ENCODE measurements at regions not wholly inside any gene's neighbourhood (a gene's known extent, or its start where the extent isn't known, plus 50 kb on each side); places are given as distances from the start of the nearest gene placed in this dataset.
"Not testable (repeated sequence)": the region's sequence is repeated elsewhere in the genome, so short reads cannot be mapped to it uniquely, and the experiment has no call there.

DNA sequence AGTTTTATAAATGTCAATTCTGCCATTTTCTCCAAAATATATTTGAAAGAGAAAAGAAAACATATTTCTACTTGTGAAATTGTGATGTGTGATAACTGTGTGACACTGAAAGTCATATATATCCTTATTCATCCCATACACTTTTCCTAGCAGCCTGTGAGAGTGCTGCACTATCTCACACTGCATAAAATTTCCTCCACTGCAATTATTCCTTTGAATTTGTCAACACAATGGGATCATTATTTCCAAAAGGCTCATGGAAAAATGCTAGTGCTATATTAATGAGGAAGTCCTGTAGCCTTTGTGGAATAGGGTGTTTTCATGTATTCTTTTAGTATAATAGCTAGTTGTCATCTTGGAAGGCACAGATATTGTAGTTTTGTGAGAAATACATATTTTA lies 504.1 kb downstream of the RPL10L start:
- DNase-seq = no peak

DNA sequence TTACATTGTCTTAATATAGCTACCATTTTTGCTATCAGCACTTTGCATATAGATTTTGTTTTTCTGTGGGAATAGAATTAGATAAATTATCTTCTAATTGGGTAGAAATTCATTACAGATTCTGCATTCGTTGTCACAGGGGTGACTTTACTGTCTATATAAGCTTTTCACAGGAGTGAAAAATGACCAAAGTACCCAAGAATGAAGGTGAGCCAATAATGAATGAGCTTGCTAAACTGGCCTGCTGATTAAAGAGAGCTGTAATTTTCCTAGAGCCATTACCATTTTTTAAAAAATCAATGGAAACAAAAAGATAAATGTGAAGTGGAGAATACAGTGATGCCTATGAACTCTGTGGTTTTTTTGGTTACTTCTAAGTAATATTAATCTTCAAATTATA lies 504.6 kb downstream of the RPL10L start:
- DNase-seq = no peak

DNA sequence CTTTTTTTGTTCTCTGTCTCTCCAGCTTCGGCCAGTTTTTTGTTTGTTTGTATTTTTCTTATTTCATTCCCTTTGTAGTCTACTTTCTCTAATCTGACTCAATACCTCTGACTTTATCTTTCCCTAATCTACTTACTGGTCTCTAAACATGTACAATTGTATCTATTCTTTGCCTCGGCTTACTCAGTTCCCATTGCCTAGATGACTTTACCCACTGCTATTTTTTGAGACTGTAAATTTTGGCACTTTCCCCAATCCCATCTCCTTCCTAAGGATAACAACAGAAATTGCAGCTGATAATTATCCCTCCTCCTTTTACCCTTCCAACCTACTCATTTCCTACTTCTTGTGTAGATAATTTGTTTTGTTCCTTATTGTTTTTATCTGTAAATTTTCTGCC lies 511.1 kb downstream of the RPL10L start:
- no peak for DNase-seq

DNA sequence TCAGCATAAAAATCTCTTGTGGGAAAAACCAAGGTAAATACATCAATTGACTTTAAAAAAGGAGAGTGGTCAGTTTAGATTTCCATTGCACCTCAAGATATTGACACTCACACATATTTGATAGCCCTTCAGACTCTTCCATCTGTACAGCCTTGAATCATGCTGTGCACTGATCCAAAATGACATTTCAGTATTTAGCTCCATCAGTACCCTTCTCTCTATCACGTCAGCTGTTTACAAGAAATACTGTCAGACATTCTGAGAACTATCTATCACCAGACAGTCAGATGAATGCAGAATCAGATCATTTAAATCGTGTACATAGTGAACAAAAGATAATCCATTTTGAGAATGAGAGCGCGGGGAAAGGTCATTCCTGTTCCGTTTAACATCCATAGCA lies 511.9 kb downstream of the RPL10L start:
- no peak for DNase-seq

DNA sequence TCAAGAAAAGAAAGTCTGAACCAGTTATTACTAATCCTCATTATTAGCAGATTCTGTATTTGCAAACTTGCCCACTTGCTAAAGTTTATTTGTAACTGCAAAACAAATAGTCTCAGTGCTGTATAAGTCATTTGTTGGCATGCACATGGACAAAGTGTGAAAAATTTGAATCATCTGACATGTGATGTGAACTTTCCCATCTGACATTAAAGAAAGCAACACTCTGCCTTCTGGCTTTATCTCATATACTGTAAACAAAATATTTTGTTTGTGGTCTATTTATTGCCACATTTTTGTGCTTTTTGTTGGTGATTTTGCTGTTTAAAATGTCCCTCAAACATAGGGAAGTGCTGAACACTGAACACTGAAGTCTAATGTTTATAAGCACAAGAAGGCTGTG lies 513.8 kb downstream of the RPL10L start:
- DNase-seq = no peak

DNA sequence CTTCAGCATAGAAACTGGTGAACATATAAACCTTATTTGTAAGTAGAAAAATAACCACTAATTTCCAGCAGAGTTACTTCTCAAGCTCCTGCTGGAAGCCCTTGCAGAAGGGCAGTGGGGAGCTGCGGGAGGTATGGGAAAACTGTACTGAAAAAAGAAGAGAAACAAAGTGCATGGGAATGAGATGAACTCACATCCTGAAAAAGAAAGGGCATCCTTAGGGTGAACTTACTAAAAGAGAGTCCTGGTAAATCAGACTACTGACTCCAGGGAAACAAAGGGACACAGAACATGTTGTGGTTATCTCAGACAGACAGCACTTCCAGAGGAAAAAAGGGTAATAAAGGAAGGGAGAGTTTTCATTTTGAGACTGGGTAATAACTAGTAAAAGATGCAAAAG lies 515.1 kb downstream of the RPL10L start:
- no peak for DNase-seq

DNA sequence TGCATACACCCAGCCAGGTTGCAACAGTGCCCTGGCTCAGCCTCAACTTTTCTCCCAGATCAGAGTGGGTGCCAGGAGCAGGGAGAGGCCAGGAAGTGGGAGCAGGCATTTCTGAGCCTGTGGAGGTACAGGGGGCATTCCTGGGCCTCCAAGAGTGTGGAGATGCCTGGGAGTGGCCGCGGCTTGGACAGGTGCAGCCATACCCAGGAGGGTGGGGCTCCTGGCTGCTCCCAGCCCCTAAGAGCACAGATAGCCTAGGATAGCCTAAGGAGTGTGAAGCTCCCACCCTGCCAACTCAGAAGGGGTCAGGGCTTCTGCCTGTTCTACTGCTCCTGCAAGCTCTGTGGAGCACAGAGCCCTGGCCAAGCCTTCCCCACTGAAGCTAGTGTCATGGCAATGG lies 543.4 kb downstream of the RPL10L start:
- DNase-seq = no peak

DNA sequence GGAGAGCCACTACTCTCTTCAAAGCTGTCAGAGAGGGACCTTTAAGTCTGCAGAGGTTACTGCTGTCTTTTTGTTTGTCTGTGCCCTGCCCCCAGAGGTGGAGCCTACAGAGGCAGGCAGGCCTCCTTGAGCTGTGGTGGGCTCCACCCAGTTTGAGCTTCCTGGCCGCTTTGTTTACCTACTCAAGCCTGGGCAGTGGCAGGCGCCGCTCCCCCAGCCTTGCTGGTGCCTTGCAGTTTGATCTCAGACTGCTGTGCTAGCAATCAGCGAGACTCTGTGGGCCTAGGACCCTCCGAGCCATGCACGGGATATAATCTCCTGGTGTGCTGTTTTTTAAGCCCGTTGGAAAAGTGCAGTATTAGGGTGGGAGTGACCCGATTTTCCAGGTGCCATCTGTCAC lies 550.7 kb downstream of the RPL10L start:
- not testable (repeated sequence) for DNase-seq

DNA sequence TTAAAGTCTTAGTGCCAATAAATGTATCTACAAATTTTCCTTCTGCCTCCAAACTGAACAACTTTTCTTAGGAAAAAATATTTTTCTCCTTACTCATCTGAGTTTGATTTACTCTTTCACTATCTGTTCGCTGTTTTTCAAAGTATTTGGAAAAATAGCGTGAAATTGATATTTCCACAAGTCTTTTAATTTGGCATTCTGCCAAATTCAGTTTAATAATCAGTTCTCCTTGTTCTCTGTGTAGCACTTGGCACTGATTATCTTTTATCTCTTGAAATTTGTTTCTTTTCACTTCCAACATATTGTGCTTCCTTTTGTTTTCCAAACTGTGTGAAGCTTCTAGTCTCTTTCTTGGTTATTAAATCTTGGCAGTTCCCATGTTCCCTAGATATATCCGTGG lies 559.8 kb downstream of the RPL10L start:
- DNase-seq = no peak

DNA sequence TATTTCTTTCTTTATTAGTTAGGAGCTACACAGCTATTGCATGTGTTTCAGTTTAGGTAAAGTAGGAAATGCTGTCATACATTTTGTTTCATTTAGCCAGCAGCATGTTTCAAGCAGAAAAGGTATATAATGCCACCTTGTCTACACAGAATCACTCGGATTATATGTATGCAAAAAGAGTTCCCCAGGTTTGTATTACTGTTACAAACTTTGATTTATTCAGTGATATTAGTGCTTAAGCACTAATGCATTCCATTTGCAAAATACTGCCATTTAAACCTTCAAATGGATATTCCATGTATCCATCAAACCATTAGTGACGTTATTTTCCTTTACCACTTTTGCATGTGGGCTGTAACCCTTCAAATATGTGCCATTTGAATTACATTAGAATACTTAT lies 564.0 kb downstream of the RPL10L start:
- DNase-seq = no peak

DNA sequence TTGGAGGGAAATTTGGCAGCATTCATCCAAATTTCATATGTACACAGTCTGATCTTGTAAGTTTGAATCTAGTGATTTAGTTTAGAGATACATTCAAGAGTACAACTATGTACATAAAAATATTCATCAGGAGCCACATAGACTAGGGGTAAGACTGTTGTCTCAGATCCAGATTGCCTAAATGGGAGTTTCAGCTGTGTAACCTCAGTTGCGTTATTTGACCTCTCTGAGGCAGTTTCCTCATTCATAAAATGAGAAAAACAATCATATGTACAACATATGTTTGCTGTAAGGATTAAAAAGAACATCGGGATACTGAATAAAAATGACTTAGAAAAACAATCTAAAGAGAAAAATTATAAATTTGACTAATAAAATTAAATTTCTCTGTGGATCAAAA lies 577.5 kb downstream of the RPL10L start:
- no peak for DNase-seq

DNA sequence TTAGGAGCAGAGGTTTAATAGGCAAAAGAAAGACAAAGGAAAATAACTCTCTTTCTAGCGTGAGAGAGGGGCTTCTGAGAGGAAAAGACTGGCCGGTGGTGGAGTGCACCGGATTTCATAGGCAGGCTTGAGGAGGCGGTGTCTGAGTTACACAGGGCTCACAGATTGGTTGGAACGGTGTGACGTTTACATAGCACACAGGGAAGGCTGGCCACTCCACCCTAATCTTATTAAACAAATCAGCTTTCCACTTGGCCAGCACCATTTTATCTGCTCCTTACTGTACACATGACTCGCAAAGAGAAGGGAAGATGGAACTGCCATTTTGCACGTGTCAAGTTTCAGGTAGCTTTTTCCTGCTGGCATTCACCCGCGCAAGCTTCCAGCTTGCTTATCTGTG lies 587.7 kb downstream of the RPL10L start:
- DNase-seq = no peak

DNA sequence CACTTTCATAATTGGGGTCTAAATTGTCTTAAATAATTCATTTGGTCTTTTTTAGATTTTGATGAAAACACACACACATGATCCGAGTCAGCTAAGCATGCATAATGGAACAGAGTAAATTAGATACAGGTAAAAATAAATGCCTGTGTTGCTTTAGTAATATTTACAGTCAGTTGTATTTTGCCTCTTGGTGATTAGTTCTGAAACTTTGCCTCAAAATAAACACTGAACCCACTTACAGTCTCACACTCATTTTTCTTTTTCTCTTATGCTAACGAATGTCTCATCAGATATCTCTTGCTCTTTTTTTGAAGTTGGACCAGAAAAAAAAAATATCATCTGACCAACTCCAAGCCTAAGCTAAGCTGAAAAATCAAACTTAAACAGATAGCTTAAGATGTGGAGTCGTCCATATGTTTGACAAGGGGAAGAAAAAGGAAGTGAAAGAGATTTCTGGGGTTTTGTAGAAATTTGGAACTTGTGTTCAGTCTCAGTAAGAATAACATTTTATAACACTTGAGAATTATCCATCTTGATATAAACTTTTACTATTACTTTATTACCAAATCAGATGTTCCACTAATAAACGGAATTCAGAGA lies 592.5 kb downstream of the RPL10L start:
- no peak for DNase-seq

DNA sequence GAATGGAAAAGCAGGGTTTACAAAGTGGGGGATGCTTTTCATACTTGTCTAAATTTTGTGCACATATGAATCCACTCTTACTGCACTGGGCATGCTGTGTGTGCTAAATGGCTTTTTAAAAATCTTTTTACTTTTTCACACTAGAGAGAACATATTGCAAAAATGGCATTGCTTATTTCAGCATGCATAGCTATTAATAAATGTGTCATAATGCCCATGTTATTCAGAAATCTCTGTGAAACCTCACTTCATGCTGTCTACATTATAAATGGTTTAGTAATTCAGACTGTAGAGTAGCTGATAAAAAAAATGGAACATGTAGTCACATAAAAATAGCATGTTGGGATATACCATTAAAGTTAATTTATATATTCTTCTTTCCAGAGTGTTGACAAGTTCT lies 593.8 kb downstream of the RPL10L start:
- no peak for DNase-seq

DNA sequence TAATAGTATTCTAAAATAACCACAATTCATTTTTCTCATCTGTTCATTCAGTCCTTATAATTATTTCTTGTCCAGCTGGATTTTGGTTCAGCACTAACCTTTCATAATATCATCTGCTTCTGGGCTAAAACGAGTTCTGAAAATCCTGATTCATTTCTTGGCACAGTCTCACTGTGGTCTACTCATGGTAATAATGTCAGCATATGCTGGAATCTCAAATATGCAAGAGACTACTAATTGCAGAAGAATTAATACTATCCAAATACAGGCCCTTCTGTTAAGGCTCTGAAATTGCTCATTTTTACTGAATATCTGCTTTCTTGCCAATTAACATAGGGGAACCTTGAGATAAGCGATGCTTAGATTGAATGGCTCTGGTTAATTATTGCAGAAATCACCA lies 597.1 kb downstream of the RPL10L start:
- no peak for DNase-seq

DNA sequence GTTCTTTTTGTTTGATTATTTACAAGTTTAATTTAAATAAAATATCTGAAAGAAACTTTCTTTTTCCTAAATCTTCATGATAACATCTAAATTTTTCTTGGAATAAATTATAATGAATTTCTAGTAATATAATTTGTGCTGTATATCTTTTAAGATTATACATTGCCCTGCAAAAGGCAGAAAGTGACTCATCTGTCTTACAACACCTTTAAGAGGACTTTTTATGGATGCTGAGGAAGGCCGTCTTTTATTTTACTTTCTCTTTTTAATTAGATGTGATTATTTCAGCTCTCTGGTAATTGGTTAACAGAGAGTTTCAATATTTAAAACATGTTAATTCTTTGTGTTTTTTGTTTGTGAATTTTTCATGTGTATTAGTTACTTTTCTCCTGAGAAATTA lies 598.4 kb downstream of the RPL10L start:
- DNase-seq = no peak

DNA sequence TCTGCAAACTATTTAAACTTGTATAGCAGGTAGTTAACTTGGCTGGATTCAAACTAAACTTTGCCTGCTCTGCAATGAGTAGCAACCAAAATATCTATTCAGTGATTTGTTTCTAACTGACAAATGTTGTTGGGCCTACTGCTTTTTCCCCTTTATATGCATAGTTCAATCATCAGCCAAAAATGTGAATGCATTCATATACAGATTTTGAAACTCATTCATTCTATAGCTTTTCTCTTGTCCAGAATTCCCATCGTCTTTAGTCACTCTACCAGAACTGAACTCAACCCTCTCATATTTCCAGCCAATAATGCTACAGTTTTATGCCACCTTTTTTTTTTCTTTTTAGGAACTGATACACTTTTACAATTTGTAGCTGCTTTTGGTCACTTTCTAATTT lies 599.8 kb downstream of the RPL10L start:
- no peak for DNase-seq

DNA sequence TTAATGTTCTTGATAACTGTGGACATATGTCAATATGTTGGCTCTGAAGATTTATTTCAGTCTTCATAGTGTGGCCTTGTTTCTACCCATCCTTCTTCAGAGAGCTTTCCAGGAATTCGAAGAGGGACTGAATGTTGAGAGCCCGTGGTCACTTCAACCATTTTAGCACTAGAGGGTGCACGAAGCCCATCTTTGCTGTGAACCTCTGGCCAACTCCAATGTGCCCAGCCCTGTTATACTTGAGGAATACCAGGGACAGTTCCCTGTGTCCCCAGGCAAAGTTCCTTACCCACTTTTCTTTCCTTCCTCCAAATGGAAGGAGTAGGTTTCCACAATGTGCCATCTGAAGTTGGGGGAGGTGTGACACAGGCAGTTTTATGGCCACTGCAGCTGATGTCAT lies 603.5 kb downstream of the RPL10L start:
- no peak for DNase-seq

DNA sequence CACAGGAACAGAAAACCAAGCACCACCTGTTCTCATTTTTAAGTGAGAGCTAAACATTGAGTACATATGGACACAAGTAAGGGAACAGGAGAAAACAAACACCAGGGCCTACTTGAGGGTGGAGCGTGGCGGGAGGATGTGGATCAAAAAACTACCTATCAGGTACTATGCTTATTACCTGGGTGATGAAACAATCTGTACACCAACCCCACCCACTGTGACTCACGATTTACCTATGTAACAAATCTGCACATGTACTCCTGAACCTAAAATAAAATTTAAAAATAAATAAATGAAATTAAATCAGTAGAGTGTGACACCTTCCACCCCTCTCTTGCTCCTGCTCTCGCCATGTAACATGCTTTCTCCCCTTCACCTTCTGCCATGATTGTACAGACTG lies 615.5 kb downstream of the RPL10L start:
- DNase-seq = no peak

DNA sequence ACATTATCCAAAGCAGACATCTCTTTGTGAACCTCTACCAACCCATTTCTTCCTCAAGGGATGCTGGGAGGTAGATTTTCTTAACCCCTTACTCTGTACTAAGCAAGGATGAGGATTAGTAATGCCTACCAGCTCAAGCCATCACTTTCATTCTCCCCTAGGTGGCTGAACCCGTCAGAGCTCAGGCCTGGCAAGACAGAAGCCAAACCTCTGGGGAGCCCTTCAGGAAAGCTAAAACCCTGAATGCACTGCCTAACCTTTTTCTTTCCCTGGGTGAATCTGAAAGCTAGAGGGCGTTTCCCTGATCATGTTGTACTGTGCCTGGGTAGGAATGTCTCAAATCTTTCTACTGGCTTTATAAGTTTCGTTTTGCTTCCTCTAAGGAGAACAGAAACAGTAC lies 617.3 kb downstream of the RPL10L start:
- DNase-seq = no peak

DNA sequence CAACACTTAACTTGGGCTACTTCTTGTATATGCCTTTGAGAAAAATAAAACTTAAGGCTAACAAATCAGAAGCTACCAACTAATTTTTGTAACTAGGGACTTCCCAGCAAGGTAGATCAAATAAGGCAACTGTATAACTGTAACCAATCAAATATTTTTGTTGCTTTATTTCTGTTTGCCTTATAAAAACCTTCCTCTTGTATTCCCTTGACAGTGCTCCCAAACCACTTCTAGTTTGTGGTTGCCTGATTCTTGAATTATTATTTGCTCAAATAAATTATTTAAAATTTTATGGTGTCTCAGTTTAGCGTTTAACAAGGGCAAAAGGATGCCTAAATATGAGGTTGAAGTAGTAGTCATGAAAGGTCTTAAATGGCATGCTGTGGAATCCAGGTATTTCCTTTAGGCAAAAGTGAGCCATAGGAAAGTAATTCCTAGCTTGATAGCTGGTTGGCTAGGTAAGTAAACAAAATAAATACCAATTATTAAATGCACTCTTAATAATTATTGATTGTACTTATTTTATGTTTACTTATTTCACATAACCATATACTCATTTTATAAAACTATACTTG lies 632.6 kb downstream of the RPL10L start:
- no peak for DNase-seq

DNA sequence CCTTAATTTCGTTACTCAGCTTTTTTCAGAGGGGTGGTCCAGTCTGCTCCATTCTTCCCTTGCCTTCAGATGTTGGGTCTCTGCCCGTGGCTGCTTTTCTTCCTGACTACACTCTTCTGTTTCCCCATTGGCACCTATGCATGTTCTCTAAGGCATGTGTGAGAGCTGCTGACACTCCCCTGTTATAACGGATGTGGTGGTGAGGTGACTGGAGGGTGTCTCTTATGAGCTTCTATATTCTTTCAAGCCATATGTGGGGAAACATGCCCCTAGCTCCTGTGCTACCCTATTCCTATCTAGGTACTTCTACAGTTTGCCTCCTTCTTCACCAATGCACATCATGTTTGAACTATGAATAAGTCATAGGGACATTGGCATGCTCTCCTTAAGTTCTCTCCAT lies 643.2 kb downstream of the RPL10L start:
- DNase-seq = no peak

DNA sequence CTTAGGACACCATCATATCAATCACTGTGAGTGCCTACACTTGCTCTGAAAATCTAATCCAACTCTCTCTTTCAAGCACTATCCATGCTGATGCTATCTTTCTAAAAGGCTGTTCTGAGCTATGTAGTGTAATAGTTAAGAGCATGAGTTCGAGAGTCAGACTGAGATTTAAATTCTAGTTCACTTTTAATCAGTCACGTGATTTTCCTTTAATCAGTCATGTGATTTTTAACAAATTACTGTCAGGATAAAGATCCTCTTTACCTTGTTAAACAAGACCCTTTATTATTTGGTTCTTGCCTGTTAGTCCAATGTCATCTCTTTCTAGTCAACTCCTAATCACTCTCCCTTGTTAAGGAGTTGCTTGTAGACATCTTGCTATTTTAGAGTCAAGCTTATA lies 653.0 kb downstream of the RPL10L start:
- no peak for DNase-seq

DNA sequence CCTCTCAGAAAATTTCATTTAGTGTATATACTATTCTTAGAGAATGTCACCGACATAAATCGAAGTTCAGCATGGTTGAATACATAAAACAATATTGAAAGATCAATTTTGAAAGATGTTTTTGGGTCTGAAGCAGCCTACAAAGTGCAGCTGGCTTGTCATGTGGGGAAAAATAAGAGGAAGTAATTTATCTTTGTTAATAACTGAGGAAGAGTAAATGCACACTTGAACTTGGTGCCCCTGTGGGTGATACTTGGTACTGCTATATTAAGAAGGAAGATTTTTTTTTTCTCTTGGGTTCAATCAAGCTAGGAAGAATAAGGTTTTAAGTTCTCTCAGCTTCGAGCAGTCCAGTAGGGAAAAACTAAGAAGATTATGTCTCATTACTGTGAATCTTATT lies 661.3 kb downstream of the RPL10L start:
- no peak for DNase-seq

DNA sequence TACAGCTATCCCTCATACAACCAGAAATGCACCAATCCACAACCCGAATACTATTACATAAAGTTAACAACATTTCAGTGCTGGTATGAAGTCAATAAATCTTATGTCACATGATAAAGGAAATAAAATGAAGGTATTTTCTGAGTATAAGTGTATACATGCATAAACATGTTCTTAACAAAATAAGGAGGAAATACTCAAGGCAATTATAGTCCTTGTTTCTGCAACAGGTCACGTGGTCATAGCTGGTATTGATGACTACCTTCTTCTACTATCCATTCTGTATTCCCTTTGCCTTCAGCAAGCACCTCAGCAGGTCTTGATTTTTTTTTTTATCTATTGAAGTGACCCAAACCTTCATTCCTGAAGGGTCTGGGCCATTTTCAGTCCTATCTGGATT lies 675.6 kb downstream of the RPL10L start:
- no peak for DNase-seq

DNA sequence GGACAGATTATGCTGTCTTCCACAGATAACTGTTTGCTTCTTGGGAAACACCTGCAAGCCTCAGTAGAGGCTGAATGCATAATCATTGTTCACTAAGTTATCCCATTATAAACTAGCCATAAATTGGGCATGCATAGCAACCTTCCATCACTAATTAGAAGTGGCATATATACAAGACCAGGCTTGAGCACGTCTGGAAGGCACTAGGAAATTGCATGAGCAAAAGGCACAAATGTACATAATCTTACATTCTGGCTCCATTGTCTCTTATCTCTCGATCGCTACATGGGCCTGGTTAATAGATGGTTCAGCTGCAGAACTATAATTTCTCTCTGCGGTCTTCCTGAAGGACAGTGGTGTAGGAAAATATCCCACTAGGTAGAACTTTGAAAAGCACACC lies 679.2 kb downstream of the RPL10L start:
- no peak for DNase-seq

All from NCI-H187 (cell line).